Myocyte (in vitro differentiated cells): ENCODE measurements at regions not wholly inside any gene's neighbourhood (a gene's known extent, or its start where the extent isn't known, plus 50 kb on each side); places are given as distances from the start of the nearest gene placed in this dataset.
"Not testable (repeated sequence)": the region's sequence is repeated elsewhere in the genome, so short reads cannot be mapped to it uniquely, and the experiment has no call there.

Experiments
- DNase-seq: peaks from one replicate; pipeline ENCODE4 v3.0.0-alpha.2; 2012; ENCODE audit warnings: low read depth

DNA sequence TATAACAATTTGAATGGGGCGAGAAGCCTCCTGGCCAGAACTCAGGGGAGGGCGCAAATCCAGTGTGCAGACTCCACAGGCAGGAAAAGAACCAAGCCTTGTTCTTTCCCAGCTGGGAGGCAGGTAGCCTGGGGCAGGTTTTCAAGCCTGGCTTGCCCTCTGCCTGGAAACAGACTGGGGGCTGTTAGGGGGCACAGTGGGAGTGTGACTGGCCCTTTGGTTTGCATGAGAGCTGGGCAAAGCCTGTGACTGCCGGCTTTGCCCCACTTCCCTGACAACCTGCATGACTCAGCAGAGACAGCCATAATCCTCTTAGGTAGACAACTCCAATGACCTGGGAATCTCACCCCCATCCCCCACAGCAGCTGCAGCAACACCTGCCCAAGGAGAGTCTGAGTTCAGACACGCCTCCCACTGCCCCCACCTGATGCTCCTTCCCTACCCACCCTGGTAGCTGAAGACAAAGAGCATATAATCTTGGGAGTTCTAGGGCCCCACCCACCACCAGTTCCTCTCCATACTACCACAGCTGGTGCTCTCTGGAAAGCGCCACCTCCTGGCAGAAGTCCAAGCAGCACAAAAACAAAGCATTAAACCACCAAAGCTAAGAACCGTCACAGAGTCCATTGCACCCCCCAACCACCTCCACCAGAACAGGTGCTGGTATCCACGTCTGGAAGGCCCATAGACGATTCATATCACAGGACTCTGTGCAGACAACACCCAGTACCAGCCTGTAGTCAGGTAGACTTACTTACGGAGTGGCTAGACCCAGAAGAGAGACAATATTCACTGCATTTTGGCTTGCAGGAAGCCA, 402.5 kb downstream of the STK39 start:
- DNase-seq = no peak

GRCh38 chr2:167843657-167844056, 403.7 kb downstream of the STK39 start:
- no peak for DNase-seq

DNA sequence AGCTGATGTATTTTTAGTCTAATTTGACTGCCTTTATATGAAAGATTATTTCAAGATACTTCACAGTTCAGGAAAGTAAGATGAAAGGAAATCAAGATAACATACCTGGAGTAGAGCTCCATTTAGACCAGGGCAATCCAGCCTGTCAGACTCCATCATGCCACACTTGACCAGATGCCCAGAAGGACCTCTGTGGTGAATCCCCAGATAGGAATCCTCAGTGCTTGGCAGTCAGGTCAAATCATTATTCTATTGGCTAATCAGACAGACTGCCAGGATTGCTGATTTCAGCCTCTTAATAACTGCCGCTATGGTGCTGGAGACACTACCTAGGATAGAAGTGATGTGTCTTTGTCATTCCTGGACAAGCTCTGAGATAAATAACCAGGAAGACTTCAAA, 404.2 kb downstream of the STK39 start:
- no peak for DNase-seq

DNA sequence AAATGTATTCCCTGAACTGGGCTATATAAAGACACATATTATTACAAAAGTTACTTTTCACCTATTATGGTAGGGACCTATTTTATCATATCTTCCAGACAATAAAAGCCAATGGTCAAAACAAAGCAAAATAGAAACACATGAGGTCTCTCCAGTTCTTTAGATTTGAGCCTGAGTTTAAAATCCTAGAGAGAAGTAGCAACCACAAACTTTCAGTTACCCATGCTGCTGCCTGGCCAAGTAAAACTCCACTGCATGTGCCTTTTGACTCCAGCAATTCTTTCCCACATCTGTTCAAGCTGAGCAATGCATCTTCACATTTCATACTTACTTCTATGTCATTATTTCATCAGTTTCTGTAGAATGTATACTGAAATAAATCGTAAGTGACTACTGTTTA, 405.3 kb downstream of the STK39 start:
- no peak for DNase-seq

DNA sequence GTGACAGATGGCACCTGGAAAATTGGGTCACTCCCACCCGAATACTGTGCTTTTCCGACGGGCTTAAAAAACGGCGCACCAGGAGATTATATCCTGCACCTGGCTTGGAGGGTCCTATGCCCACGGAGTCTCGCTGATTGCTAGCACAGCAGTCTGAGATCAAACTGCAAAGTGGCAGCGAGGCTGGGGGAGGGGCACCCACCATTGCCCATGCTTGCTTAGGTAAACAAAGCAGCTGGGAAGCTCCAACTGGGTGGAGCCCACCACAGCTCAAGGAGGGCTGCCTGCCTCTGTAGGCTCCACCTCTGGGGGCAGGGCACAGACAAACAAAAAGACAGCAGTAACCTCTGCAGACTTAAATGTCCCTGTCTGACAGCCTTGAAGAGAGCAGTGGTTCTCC, 412.1 kb downstream of the STK39 start:
- DNase-seq = not testable (repeated sequence)

GRCh38 chr2:167834707-167835106, 412.7 kb downstream of the STK39 start:
- no peak for DNase-seq

DNA sequence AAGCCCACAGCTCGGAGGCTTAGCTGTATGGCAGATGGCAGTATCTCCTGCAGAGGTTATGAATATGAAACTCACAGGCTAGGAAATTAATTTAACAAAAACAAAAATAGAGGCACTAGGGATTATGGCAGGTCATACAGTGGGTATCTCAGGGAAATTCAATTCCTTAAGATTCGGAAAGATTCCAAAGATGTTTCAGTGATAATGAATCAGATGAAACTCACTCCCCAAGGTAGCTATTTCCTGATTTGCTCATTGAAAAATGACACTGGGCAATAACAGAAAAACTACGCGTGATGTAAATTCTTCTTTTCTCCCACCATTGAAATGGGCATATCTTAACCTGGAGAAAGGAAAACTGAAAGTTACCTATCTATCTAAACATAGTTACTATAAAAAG, 414.1 kb downstream of the STK39 start:
- no peak for DNase-seq

DNA sequence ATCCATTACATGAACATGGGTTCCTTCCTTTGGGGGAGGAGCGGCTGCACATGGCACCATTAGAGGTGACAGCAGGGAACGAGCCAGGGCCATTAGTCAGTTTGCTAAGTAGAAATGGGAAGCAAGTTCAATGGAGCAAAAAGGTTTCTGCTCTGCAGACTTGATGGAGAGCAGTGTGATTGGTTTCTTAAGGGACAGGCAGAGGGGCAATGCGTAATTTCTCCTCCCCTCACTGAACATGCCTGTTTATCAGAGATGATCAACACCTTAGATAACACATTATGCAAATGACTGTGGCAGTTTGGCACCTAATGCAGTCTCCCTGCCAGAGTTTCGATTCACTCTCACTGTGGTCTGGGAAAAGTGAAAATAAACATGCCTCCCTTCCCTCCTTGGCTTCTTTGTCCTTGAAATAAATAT, 414.5 kb downstream of the STK39 start:
- no peak for DNase-seq

GRCh38 chr2:167827352-167828097, 419.9 kb downstream of the STK39 start:
- no peak for DNase-seq

DNA sequence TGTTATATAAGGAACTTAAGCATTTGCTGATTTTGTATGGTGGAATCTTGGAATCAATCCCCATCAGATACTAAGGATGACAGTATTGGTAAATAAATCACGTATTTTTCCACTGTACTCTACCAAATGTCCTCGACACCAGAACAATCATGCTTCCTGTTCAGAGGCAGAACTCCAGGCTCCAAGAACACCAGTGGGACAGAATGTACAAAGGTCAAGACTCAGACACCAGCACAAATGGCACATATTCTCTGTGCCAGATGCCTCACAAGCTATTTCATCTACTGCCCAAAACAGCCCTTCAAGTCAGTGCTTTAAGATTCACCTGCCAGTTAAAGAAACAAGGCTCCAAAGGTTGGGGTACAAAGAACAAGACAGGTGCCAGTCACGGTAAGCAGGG, 420.5 kb downstream of the STK39 start:
- no peak for DNase-seq

DNA sequence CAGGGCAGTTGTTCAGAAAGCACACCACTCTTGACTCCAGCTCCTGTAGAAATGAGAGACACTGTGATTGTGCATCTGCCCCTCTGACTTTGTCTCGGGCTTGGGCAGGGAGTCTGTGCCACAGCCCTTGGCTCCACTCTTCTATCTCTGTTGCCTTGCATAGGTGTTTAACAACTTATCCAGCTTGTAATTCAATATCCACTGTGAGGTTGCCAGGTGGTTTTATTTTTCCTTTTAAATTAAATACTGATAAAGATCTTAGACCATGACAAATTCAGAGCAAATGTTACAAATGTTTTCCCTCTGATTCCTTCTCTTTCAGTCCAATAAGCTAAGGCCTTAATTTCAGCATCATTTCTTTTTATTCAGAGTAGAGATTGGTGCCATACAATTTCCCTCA, 421.7 kb downstream of the STK39 start:
- DNase-seq = no peak

GRCh38 chr2:167822690-167823465, 424.5 kb downstream of the STK39 start:
- no peak for DNase-seq

GRCh38 chr2:167820488-167820887, 426.9 kb downstream of the STK39 start:
- no peak for DNase-seq

DNA sequence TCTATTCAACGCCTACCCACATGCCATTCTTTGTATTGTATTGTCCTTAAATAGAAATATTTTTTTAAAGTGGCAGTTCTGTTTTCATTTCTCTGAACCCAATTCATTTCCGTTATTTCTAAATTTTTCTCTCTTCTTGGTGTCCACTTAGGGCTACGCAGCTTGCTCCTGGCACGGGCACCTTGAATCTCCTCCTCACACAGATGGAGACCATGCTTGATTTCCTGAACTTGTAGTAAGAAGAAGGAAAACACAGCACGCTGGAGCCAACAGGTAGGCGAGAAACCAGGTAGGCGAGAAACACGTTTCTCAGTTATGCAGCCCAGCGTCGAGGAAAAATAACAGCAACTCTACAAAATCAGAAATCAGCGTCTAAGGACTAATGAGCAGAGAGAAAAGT, 428.9 kb downstream of the STK39 start:
- DNase-seq = no peak

DNA sequence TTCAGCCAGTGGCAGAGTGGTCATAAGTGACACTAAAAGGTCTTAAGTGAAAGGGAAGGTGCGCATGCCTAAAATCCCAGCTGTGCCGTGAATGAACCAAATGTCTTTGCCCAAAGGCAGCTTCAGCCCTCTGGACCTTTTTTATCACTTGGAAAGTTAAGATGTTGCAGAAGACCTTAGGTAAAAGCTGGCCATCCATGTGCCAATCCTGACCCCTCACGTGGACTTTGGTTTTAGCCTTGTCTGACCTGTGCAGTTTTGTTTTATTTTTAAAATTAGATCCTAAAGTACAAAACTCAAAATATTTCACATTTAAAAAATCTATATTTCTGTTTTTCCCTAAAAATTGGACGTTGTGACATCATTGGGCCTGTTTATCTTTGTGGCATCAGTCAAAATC, 429.5 kb downstream of the STK39 start:
- no peak for DNase-seq

GRCh38 chr2:167817422-167817821, 430.0 kb downstream of the STK39 start:
- no peak for DNase-seq

- DNase-seq = no peak
Measured at GRCh38 chr2:167816874-167817290, 430.5 kb downstream of the STK39 start.

DNA sequence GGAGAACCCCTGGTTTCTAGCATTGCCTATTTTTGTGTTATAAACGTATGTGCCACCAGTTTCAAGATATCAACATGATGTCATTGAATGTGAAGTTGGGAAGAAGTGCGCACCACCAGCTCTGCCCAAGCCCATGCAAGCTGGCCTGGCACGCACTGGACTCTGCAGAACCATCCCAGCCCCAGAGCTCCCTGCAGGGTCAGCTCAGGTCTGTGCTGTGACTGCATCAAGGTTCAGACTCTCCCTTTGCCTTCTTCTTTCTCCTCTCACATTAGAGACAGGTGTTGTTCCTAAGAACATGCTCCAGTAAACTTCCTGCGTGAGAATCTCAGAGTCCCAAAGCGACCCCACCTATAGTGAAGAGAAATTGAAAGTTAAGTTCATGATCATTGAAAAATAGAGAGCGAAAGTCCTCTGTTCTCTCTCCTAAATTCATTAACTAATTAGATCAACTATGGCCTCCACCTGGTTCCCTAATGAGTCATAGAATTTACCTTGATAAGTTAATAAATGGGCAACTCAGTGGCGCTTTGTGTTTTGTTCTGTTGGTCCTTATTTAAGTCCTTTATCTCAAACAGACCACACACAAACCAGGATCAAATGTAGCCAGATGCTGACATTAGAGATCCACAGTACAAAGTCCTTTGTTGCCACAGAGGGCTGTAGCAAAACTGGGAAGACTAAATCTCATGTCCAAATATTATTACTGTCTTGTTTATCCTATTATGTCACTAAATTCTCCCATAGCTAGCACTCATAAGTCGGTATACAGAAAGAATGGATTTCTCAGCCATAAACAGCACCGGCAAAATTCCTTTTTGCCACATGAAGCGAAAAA, 432.3 kb downstream of the STK39 start:
- DNase-seq = no peak

GRCh38 chr2:167814482-167814880, 432.9 kb downstream of the STK39 start:
- DNase-seq = not testable (repeated sequence)

DNA sequence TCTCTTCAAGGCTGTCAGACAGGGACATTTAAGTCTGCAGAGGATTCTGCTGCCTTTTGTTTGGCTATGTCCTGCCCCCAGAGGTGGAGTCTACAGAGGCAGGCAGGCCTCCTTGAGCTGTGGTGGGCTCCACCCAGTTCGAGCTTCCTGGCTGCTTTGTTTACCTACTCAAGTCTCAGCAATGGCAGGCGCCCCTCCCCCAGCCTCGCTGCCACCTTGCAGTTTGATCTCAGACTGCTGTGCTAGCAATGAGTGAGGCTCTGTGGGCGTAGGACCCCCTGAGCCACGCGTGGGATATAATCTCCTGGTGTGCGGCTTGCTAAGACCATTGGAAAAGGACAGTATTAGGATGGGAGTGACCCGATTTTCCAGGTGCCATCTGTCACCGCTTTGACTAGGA, 437.6 kb downstream of the STK39 start:
- DNase-seq = not testable (repeated sequence)

DNA sequence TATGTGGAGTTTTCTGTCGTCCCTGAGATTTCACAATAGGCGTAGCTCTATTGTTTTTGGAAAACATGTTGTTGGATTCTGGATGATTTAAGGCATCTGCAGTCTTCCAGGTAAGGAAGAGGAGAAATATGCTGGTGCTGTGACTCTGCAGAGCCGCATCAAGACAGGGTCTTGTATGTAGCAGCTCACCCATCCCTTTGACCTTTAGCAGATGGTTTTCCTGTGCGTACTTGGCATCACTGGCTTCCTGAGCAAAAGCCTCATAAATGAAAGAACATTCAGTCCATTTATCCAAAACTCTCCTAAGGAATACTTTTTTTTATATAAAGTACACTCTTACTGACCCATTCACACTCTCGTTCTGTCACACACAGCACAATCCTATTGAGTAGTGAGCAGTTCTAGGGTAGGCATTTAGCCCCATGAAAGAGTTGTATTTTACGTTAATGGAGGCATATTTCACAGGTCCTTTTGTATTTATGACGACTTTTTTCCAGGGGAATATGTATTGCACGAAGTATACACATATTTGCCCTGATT, 443.9 kb downstream of the STK39 start:
- DNase-seq = no peak
